Kidney epithelial cell (primary cell): ENCODE measurements at regions not wholly inside any gene's neighbourhood (a gene's known extent, or its start where the extent isn't known, plus 50 kb on each side); places are given as distances from the start of the nearest gene placed in this dataset.

Source experiments
- DNase-seq: peaks from one replicate; pipeline ENCODE4 v3.0.0-alpha.2; 2010; ENCODE audit warnings: low read depth
- H3K27me3 ChIP-seq: 2 replicates; pipeline ENCODE4 v1.6.0; 2011; ENCODE audit warnings: low read length; ENCODE audit not compliant: control insufficient read depth, insufficient read depth
- H3K36me3 ChIP-seq: 2 replicates; pipeline ENCODE4 v1.5.1; 2011; ENCODE audit warnings: low read length; ENCODE audit not compliant: control insufficient read depth, insufficient read depth
- H3K4me3 ChIP-seq: 2 replicates; pipeline ENCODE4 v1.5.1; 2011; ENCODE audit warnings: low read depth, mild to moderate bottlenecking, control low read depth, low read length
- CTCF ChIP-seq: IDR thresholded peaks from 2 replicates; pipeline ENCODE4 v1.5.1; 2011; ENCODE audit warnings: mild to moderate bottlenecking, moderate library complexity, low read length, control low read depth, inconsistent platforms; ENCODE audit not compliant: insufficient read depth, poor library complexity, severe bottlenecking

- no peak for DNase-seq
- H3K27me3 ChIP-seq = no peaks in the 10 kb centered on the region
- no peak for TF ChIP-seq CTCF
Measured at GRCh38 chr14:71339650-71340415, 432.6 kb downstream of the PCNX1 start.

GRCh38 chr14:71341156-71341555, 433.9 kb downstream of the PCNX1 start:
- Histone ChIP-seq H3K36me3 (no peaks in the 10 kb centered on the region), H3K4me3 (no peak overlapping the region), H3K27me3 (no peaks in the 10 kb centered on the region)
- DNase-seq = no peak
- no peak for TF ChIP-seq CTCF

More at GRCh38 chr14:71339650-71340415, 432.6 kb downstream of the PCNX1 start:
- Histone ChIP-seq H3K4me3 (no peak overlapping the region), H3K36me3 (no peaks in the 10 kb centered on the region)

GRCh38 chr14:71343724-71344123, 436.5 kb downstream of the PCNX1 start:
- Histone ChIP-seq H3K27me3 (no peaks in the 10 kb centered on the region), H3K36me3 (no peaks in the 10 kb centered on the region), H3K4me3 (no peak overlapping the region)
- no peak for DNase-seq
- TF ChIP-seq CTCF = no peak

GRCh38 chr14:71344506-71344905, 437.2 kb downstream of the PCNX1 start:
- Histone ChIP-seq H3K27me3 (no peaks in the 10 kb centered on the region), H3K36me3 (no peaks in the 10 kb centered on the region), H3K4me3 (no peak overlapping the region)
- no peak for DNase-seq
- TF ChIP-seq CTCF = no peak

- TF ChIP-seq CTCF = no peak
- DNase-seq = no peak
- Histone ChIP-seq H3K36me3 (no peaks in the 10 kb centered on the region), H3K4me3 (no peak overlapping the region), H3K27me3 (no peaks in the 10 kb centered on the region)
Measured at GRCh38 chr14:71346685-71347084, 439.4 kb downstream of the PCNX1 start.

GRCh38 chr14:71348394-71348793, 441.1 kb downstream of the PCNX1 start:
- H3K4me3 ChIP-seq = no peak overlapping the region
- no peaks in the 10 kb centered on the region for H3K27me3 ChIP-seq
- TF ChIP-seq CTCF = no peak
- DNase-seq = no peak
- H3K36me3 ChIP-seq = no peaks in the 10 kb centered on the region
